Inferior parietal cortex (tissue), 1 donor: ENCODE measurements at regions not wholly inside any gene's neighbourhood (a gene's known extent, or its start where the extent isn't known, plus 50 kb on each side); places are given as distances from the start of the nearest gene placed in this dataset.
A peak's percentile ranks its signal among the peaks of the same experiment; 100 is the strongest.

Source experiments
- DNase-seq: peaks from one replicate; pipeline ENCODE4 v3.0.0-alpha.2; 2016; ENCODE audit errors: extremely low spot score

DNA sequence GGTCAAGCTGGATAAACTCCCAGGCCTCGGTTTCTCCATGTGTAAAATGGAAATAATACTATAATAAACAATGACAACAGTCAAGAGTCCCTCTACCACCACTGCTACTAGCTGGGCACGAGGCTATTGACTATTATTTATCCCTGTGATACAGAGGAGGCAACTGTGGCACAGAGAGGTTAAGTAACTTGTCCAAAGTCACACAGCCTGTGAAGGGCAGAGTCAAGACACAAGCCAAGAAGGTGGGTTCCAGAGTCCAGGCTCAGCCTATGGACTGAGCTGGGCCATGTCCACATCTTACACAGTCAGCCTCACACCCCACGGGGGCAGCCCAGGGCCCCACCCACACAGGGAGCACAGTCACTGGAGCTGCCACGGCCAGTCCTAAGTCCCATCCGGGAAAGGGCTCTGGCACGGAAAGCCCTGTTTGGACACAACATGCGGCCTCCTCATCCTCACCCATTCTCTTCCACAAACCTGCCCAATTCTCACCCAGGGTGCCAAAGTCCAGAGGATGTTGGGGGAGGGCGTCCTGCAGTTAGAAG lies 384.0 kb downstream of the SHANK2 start:
- DNase-seq: no peak

DNA sequence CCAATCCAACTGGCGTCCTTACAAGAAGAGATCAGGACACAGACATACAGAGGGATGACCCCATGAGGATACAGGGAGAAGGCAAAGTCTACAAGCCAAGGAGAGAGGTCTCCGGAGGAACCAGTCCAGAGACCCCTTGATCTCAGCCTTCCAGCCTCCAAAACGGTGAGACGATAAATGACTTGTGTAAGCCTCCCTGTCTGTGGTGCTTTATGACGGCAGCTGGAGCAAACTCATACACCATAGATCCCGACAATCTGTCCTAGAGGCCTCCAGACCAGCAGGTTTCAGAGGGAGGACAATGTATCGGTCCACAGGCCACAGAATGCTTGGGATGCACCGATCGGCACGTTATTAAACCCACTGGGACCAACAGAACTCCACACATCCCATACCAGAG lies 383.3 kb downstream of the SHANK2 start:
- no peak for DNase-seq

DNA sequence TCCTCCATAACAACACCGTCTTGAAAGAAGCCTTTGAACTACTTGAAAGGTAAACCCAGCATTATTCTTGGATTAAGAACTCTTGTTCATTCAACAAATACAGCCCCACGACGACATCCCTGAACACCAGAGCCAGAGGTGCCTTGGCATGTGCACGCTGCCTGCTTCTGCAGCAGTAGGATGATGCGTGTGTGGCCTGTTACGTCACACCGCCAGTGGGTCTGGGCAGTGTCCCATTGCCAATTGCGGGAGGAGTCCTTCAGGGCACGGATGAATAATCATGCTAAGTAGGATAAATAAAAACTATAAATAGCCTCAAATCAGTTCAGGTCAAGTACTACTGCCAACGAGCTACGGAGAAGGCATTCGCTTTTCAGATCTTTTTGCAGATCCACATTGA lies 380.5 kb downstream of the SHANK2 start:
- no peak for DNase-seq

DNA sequence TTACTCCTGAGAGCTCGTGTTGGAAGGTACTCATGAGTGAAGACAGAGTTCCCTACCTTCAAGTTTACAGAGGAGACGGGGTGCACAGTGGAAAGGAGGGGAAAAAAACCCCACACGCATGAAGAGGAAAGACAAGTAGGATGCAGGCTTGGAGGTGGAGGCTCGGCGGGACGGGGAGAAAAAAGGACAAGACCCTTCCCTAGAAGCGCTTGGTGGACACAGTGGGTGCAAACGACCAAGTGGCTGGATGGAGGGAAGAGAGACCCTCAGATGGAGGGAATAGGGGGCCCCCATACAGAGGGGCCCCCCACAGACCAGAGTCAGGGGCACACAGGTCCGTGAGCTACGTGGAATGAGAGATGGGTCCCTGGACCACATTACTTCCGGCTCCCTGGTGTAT lies 380.1 kb downstream of the SHANK2 start:
- DNase-seq: no peak

DNA sequence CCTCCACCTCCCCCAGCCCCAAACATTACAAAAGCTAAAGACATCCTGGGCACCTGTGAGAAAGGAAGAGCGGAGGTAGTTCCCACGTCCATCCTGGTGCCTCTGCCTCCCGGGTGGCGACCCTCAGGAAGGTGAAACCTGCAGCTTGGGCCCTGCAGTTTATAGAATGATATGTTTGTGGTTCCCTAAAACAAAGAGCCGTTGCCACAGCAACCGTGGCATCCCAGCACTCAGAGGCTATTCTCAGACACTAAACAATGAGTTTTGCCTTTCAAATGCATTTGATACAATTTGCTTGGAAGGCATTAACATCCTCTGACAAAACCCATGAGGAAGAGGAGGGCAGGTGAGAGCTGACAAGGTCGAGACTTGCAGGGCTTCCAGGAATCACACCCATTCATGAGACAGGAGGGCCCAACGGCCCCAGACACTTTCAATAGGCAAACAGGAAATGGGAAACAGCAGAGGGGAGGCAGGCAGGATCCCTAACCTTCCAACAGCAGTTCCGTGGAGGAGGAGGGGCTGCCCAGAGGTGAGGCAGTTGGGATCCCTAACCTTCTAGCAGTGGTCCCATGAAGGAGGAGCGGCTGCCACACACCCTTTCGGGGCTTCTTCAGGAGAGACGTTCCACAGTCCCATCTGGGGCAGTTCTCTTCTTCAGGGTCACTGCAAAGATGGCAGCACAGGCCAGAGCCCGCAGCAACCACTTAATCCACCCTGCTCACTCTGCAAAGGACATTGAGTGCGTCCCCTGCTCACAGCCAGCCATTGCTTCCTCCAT lies 379.2 kb downstream of the SHANK2 start:
- DNase-seq: no peak

DNA sequence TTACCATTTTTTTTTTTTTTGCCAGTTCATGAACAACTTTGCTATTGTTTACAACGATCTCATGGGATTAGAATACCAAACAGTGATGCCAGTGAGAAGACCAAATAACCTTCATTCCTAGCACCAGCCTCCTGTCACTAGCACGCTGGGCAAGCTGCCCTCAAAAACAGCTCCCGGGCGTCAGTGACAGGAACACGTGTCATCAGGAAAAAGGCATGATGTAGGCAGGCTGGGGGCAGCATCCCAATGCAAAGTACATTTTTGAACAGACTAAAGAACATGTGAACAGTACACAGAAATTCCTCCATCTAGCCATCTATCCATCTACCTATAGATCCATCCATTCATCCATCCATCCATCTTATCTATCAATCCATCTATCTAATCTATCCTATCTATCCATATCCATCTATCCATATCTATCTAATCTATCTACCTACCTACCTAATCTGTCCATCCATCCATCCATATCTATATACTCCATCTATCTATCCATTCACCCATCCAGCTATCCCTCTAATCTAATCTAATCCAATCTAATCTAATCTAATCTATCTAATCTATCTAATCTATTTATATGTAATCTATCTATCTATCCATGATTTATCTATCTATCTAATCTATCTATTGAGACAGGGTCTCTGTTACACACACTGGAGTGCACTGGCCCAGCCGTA lies 378.5 kb downstream of the SHANK2 start:
- DNase-seq: no peak

DNA sequence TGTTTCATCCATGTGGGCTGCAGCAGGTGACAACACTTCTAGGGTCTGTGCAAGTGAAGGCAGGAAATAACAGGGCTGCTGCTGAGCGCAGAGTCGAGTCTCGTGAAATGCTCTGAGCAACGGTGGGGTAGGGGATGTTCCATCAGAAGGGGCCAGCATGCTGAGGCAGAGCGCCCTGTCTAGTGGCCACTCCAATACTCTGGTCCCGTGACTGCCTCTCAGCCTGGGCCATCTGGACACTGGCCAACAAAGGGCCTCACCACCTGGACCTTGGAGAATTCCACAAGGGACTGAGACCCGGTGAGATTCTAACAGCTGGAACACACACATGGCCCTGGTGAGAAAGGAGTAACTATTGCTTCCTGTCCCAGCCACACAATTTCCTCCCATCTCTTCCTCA lies 375.7 kb downstream of the SHANK2 start:
- DNase-seq: no peak

DNA sequence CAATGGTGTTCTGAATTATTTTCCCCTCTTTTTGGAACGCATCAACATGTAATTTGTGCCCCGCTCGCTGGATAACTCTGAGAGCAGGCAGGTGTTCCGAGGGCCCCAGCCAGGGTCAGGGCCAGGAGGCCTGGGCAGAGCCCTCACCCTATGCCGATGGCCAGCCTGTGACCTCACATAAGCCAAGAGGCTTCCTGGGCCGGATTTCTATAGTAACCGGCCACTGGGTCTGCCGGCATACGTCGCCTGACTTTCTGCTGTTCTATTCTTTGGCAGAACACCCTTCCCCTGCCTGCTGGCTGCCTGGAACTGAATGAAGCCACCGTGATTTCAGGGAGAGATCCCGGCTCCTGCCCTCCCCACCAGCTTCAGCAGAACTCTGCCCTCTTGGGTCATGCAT lies 375.2 kb downstream of the SHANK2 start:
- no peak for DNase-seq

DNA sequence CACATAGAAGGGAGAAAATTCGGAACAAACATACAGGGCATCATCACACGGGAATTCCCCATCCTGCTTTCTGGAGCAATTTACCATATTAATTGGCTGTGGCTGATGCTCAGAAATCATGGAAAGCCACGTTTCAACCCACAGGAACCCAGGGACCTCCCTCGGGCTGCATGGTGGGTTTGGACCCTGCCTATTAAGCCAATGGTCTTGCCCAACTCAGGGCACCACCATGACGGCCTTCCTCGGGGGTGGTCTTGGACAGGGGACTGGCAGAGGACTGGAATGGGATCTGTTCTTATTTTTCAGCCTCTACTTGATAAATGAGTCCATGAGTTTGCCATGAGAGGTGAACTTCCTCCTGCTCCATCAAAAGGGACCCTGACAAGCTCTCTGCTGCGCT lies 374.0 kb downstream of the SHANK2 start:
- DNase-seq: no peak

DNA sequence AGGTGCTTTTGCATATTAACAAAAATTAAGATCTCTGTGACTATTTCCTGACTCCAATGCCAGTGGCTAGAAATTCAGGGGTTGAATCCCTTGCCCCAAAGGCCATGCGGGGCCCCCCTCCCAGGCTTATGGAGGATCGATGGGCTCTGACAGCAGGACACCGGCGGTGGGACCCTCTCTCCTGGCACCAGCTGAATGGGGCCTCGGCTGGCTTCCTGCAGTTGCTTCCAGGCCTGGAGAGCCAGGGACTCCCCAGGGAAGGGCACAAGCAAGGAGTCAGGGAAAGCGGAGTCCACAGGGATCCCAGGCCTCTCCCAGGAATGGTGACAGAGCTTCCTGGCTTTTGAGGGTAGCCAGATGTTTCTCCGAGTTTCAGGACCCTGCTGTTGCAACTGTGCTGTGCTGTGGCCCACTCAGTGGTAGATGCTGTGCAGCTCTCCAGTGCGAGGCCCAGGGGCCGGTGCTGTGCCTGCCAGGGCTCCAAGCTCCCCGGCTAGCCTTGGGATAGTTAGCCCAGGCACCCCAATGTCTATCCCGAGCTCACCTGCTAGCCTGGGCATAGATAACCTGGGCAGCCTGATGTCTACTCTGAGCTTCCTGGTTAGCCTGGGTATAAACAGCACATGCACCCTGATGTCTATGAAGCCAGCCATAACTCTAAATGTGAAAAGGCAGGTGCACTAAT lies 372.6 kb downstream of the SHANK2 start:
- DNase-seq: no peak

DNA sequence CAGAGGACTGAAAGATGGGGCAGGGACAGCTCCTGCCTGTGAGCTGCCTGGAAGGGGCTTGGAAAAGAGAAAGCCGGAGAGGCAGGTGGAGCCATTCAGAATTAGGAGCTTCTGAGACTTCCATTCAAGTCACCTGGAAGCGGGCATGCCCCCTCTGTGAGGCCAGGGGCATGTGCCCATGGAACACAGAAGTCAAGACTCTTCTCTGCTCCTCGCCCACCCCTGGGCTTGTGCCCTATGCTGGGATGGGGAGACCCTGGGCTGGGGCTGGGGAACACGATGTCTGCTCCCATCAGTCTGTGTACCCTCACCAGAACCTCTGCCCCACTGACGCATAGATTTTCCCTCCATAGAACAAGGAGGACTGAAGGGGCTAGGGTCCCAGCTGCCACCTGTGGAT lies 372.0 kb downstream of the SHANK2 start:
- no peak for DNase-seq

DNA sequence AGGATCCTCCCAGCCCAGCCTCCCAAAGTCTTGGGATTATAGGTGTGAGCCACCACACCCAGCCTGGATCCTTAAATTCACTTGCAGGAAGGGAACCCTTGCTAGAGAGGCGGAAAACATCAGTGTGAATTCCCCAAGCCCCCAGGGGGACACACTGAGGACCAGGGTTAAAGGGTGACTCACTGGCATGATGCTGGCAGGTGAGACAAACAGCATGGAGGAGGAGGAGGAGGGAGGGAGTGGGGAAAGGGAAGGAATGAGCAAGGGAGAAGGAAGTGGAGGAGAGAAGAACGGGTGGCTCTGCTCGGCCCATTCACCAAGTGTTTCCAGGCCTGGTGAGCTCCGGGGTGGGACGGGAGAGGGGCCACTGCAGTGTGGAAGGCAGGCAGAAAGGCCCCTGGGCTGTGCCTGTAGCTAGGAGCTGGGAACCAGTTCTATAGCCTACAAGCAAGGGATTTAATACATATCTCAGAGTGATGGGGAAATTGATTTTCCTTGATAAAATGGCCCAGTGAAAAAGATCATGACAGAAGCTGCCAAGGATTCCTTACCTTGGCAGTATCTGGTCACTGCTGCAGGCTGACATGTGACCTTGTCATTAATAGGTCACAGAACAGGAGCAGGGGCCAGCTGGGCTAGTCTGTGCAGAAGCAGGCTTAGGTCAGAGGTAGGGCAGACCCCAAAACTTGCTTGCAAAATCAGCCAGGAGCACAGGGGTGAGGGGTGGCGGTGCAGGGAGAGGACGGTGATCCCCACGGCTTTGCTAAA lies 370.2 kb downstream of the SHANK2 start:
- DNase-seq: no peak

DNA sequence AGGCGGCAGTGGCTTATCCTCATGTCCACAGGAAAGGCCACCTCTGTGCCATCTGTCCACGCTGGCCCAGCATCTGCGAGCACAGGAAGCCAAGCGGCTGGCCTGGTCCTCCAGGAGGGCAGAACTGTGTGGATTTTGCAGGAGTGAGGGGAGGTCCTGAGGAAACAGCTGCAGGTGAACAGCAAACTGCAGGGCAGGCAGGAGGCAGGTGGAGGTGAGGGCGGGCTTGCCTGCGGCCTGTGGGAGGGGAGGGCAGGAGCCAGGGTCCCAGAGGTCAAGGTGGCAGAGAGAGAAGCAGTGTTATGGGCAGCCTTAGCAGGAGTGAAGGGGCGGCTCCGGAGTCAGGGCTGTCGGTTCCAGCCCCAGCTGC lies 369.7 kb downstream of the SHANK2 start:
- no peak for DNase-seq

DNA sequence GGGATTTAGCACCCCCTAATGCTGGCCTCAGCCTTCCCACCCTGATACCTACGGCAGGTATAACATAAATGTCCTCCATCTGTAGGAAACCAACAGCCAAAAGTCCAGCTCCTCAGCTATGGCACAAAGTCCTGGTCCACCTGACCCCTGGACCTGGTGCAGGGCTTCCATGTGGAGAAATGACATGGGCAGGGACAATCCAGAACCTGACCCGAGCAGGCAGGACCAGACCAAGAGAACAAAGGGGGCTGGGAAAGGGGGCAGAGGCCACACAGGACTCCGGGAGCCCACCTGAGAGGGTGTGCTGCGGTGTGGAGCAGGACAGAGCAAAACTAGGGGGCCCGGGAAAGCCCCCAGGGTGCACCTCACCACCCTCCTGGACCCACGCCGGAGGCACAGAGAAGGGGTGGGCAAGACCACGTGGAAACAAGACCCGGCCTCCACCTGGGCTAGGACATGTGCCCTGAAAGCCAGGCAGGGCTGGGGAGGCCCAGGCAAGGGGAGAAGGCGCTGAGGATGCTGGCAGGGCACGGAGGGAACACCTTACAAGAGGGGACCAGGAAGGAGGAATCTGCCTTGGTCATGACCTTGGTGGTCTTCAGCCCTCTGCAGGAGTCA lies 368.9 kb downstream of the SHANK2 start:
- no peak for DNase-seq

DNA sequence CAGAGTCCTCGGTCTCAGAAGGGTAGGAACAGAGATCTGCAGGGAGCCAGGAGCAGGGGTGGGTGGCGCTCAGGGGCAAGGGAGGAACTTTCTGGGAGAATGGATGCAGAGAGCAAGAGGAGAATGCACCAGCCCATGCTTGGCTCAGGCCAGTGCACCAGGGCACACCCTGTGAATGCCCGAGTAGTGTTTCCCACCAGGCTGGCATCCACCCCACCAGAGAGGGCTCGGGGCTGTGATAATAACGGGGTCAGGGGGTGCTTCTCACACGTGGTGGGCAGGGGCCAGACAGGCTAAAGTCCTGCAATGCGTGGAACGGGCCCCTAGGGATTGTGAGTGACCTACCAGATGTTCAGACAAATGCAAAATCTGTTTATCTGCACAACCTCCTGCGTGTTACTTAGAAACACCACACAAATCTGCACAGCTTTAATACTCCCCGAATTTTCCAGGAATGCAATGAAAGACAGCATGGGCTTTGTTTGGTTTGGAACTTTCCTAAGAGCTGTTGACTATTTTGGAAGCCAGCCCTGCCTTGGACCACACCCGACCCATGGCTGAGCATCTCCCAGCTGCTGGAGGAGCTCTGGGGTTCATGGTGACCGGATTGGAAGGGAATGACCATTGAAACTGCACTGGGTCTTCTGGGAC lies 368.3 kb downstream of the SHANK2 start:
- DNase-seq: no peak

DNA sequence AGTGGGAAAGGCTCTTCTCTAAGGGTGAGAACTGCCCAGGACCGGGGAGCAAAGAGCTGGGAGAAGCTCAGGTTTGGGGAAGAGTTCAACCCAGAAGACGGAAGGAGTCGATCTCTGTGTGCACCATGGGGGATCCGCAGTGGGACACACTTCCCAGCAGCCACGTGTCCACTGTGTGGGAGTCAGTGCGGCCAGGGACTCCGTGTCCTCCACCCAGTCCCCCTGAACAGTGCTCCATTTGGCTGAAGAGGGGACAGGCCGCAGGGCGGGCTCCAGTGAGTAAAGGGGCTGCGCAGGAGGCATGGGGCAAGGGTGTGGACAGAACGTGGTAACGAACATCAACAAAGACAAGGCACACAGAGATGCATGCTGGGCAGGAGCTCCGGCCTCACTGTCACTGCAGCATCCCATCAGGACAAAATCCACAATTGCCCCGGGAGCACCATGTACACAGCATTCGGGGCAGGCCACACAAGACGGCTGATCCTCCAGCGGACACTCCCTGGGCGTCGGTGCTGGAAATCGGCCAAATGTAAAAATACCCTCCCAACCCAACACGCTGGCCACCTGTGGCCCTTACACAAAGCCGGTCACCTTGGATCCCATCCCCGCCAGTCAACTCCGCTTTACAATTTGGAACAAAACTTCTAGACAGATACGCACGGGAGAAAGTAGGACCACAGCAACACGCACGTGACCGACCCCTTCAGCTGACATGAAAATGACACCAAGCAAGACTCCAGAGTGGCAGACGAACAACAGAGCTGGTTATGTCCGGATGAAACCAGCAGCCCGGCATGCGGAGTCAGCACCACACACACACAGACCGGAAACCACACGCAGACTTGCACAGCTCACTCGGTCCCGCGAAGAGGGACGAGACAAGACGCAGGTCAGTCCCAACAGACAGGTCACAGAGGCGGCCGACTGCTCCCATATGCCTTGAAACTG lies 366.8 kb downstream of the SHANK2 start:
- no peak for DNase-seq

DNA sequence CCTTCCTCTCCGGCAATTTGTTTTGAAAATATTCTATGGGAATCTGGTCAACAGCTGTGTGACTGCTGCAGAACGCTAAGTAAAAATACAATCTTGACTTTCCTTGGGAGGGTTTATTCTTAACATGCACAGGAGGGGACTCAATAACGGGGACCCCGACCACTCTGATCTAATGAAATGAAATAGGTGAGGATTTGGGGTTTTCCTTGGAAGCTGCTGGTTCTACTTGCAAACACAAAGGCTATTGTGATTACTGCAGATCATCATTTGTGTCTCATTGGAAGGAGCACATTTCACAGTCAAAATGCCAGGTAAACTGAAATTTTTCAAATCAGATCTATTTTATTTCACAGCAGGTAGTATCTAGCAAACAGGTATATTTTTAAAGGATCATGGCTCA lies 366.1 kb downstream of the SHANK2 start:
- peak; percentile 6 for DNase-seq

DNA sequence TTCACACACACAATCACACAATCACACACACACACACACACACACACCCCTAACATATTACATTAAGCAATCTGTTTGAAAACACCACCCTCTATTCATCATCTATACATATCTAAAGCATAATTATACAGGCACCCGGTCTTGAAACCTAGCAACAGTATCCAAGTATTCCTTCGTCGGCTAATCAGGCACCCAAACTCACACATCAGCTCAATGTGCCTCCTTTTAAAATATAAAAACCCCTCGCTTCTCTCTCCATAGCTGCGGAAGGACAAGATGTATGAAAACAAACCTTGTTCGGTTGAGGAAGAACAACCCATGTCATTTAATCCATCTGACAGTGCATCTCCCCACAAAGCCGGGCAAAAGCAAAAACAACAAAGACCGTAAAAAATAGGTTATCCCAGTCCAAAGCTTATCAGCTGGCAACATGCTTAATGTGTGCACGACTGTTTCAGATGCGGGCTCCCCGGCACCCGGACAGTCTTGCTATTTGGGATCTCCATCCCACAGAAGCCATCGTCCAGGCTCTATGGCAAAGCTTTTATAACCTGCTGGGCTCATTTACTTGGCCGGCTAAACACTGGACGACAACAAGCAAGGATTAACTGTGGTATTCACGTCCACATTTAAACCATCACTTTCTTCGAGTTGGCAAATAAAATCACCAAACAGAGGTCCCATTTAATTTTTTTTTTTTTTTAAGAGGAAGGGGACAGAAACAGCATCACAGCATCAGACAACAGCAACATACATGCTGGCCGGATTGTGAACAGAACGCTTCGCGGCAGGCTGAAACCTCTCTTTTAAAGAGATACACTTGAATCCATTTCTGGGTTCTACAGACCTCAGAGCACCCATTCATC lies 365.5 kb downstream of the SHANK2 start:
- DNase-seq: peak; percentile 8

DNA sequence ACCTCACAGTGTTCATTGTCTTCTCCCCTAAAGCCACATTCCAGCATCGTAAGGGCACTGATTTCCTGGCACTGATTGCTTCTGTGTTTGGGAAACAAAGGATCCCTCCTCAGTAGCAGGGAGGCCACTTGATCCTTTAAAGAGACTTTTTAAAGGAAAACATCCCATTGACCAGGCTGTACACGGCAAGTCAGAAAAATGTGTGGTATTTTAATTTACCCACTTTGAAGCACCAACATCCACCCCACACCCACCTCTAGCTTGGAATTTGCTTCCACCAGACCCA lies 364.9 kb downstream of the SHANK2 start:
- DNase-seq: no peak
